Activated B cell treated with CpG ODN at 0.5 μM for 24 hours (primary cell): ENCODE measurements at regions not wholly inside any gene's neighbourhood (a gene's known extent, or its start where the extent isn't known, plus 50 kb on each side); places are given as distances from the start of the nearest gene placed in this dataset.

Experiments used
- ATAC-seq: fragments of 200-7000 bp; cut with Tn5 transposase; one replicate; pipeline ENCODE4 v1.10.0; 2021; ENCODE audit warnings: low read depth, mild to moderate bottlenecking, moderate library complexity
- CTCF ChIA-PET: fragments of 350-600 bp; sonication (Branson Sonifier 250); formaldehyde crosslinking; loops from one replicate; lab custom pipeline; 2021; ENCODE audit warnings: antibody characterized with exemption; lab: Charles Lee
- POLR2A ChIA-PET: fragments of 350-600 bp; sonication (Branson Sonifier 250); formaldehyde crosslinking; loops from one replicate; lab custom pipeline; 2021; ENCODE audit warnings: antibody characterized with exemption; lab: Charles Lee
- DNase-seq: peaks from one replicate; pipeline ENCODE4 v3.0.0; 2022
- H3K27ac Mint-ChIP-seq: one replicate; pipeline ENCODE4 v1.8.0; 2020; ENCODE audit warnings: mixed read lengths
- H3K27me3 Mint-ChIP-seq: one replicate; pipeline ENCODE4 v1.8.0; 2021; ENCODE audit warnings: mixed read lengths
- H3K36me3 Mint-ChIP-seq: one replicate; pipeline ENCODE4 v1.8.0; 2021; ENCODE audit warnings: low read depth, mixed read lengths
- H3K4me1 Mint-ChIP-seq: one replicate; pipeline ENCODE4 v1.8.0; 2021; ENCODE audit warnings: mixed read lengths
- H3K4me3 Mint-ChIP-seq: one replicate; pipeline ENCODE4 v1.8.0; 2020; ENCODE audit warnings: mild to moderate bottlenecking, mixed read lengths
- H3K9me3 Mint-ChIP-seq: one replicate; pipeline ENCODE4 v1.8.0; 2020; ENCODE audit warnings: mixed read lengths
- CTCF ChIP-seq: fragments of 200-600 bp; IDR thresholded peaks from one replicate; pipeline ENCODE4 v1.8.0; 2022; ENCODE audit warnings: antibody characterized with exemption, mild to moderate bottlenecking
- intact Hi-C: fragments of 100-400 bp; cut with micrococcal nuclease; formaldehyde crosslinking; loops from one replicate; pipeline ENCODE4 v1.15.1; 2024

GRCh38 chr4:85409251-85409650, 65.7 kb upstream of the ARHGAP24 start:
- H3K9me3 Mint-ChIP-seq: no peaks in the 10 kb centered on the region
- ATAC-seq (no peak), DNase-seq (no peak)

GRCh38 chr4:85411386-85411785, 63.6 kb upstream of the ARHGAP24 start:
- no peak for TF ChIP-seq CTCF
- CTCF ChIA-PET: no interaction called here
- H3K27me3 Mint-ChIP-seq: no peaks in the 10 kb centered on the region
- no peak overlapping the region for H3K4me3 Mint-ChIP-seq
- intact Hi-C loops: no loop called here
- DNase-seq (no peak), ATAC-seq (no peak)
- H3K27ac Mint-ChIP-seq: no peak overlapping the region
- no peaks in the 10 kb centered on the region for H3K36me3 Mint-ChIP-seq
- no peaks in the 10 kb centered on the region for H3K9me3 Mint-ChIP-seq
- no peaks in the 10 kb centered on the region for H3K4me1 Mint-ChIP-seq
- POLR2A ChIA-PET: interaction anchor here (0.6 kb wide), 1 partner anchor 10 kb away, joined by 3 read pairs; no protein-coding TSS in a partner anchor

More at GRCh38 chr4:85409251-85409650, 65.7 kb upstream of the ARHGAP24 start:
- intact Hi-C loops: no loop called here
- no peak for TF ChIP-seq CTCF
- no peak overlapping the region for H3K27ac Mint-ChIP-seq
- POLR2A ChIA-PET: interaction anchor here (0.6 kb wide), 1 partner anchor 334 kb away, joined by 4 read pairs; no protein-coding TSS in a partner anchor
- H3K36me3 Mint-ChIP-seq: no peaks in the 10 kb centered on the region
- no peaks in the 10 kb centered on the region for H3K27me3 Mint-ChIP-seq
- no peak overlapping the region for H3K4me3 Mint-ChIP-seq
- no peaks in the 10 kb centered on the region for H3K4me1 Mint-ChIP-seq
- CTCF ChIA-PET: no interaction called here

GRCh38 chr4:85414972-85415371, 60.0 kb upstream of the ARHGAP24 start:
- DNase-seq (no peak), ATAC-seq (no peak)
- H3K4me1 Mint-ChIP-seq: no peaks in the 10 kb centered on the region
- no peaks in the 10 kb centered on the region for H3K36me3 Mint-ChIP-seq
- no peak overlapping the region for H3K27ac Mint-ChIP-seq
- intact Hi-C loops: loop anchor here (5.0 kb wide), 1 partner anchor 377 kb away; no protein-coding TSS in a partner anchor
- peaks cover 2% of the 10 kb centered on the region for H3K9me3 Mint-ChIP-seq
- TF ChIP-seq CTCF: no peak
- ChIA-PET POLR2A (no interaction called here), CTCF (no interaction called here)
- H3K4me3 Mint-ChIP-seq: no peak overlapping the region
- H3K27me3 Mint-ChIP-seq: no peaks in the 10 kb centered on the region

- intact Hi-C loops: loop anchor here (2.0 to 5.0 kb wide), 2 partner anchors 17 to 376 kb away; no protein-coding TSS in a partner anchor
- Mint-ChIP-seq H3K4me3 (no peak overlapping the region), H3K4me1 (peaks cover 5% of the 10 kb centered on the region), H3K9me3 (peaks cover 2% of the 10 kb centered on the region), H3K27ac (no peak overlapping the region), H3K36me3 (no peaks in the 10 kb centered on the region), H3K27me3 (no peaks in the 10 kb centered on the region)
- ChIA-PET POLR2A (no interaction called here), CTCF (no interaction called here)
- DNase-seq (no peak), ATAC-seq (no peak)
- TF ChIP-seq CTCF: no peak
These were observed 58.9 kb upstream of the ARHGAP24 start for GRCh38 chr4:85416094-85416493.

- no peak overlapping the region for H3K4me3 Mint-ChIP-seq
- H3K36me3 Mint-ChIP-seq: no peaks in the 10 kb centered on the region
- ATAC-seq (no peak), DNase-seq (no peak)
- TF ChIP-seq CTCF: no peak
- ChIA-PET CTCF (no interaction called here), POLR2A (no interaction called here)
- peaks cover 2% of the 10 kb centered on the region for H3K9me3 Mint-ChIP-seq
- H3K27ac Mint-ChIP-seq: no peak overlapping the region
- H3K4me1 Mint-ChIP-seq: peaks cover 16% of the 10 kb centered on the region
- H3K27me3 Mint-ChIP-seq: no peaks in the 10 kb centered on the region
- intact Hi-C loops: loop anchor here (5.0 kb wide), 1 partner anchor 373 kb away; no protein-coding TSS in a partner anchor
These were observed 55.8 kb upstream of the ARHGAP24 start for GRCh38 chr4:85419103-85419502.
